ENCODE measurements at regions not wholly inside any gene's neighbourhood (a gene's known extent, or its start where the extent isn't known, plus 50 kb on each side); places are given as distances from the start of the nearest gene placed in this dataset.

- H3K27me3 ChIP-seq (ENCODE audit: insufficient read depth, low read length, poor library complexity): no peaks in the 10 kb centered on the region
- H2BK5ac ChIP-seq (ENCODE audit: low read length): no peak overlapping the region
- H3K4me2 ChIP-seq (ENCODE audit: low read length): no peak overlapping the region
- DNase-seq: no peak
- no CpG with 5 or more reads among the region's 3 CpGs for WGBS (ENCODE audit: extremely low coverage, insufficient coverage, low lambda C conversion rate)
- no peak overlapping the region for H4K8ac ChIP-seq (ENCODE audit: low read depth, low read length)
- no peak overlapping the region for H3K18ac ChIP-seq (ENCODE audit: low read length)
- H4K5ac ChIP-seq (ENCODE audit: low read length): no peak overlapping the region
- no peak overlapping the region for H3K27ac ChIP-seq (ENCODE audit: low read depth, low read length)
- H3K9ac ChIP-seq (ENCODE audit: low read length): no peak overlapping the region
- H3K56ac ChIP-seq (ENCODE audit: low read length): no peak overlapping the region
- H2AK5ac ChIP-seq (ENCODE audit: low read length): no peak overlapping the region
- no peaks in the 10 kb centered on the region for H3K79me1 ChIP-seq (ENCODE audit: low read length)
- H2BK15ac ChIP-seq (replicated peaks; ENCODE audit: low read depth): no peak overlapping the region
- H3K4me3 ChIP-seq (ENCODE audit: low read length): no peak overlapping the region
- H3K23ac ChIP-seq (ENCODE audit: low read length): no peak overlapping the region
- H3K79me2 ChIP-seq (ENCODE audit: control insufficient read depth, insufficient read depth, low read length): no peaks in the 10 kb centered on the region
- no peaks in the 10 kb centered on the region for H3K4me1 ChIP-seq (ENCODE audit: control insufficient read depth, low read depth, low read length)
- H2BK120ac ChIP-seq (ENCODE audit: low read depth, low read length): no peak overlapping the region
- H3K36me3 ChIP-seq (ENCODE audit: control insufficient read depth, insufficient read depth, low read length): no peaks in the 10 kb centered on the region
- H3K4ac ChIP-seq (ENCODE audit: low read depth, low read length): no peak overlapping the region
Observed at GRCh38 chr10:36030516-36030915, 388.4 kb upstream of the FZD8 start.

GRCh38 chr10:36026656-36027390 is 384.7 kb upstream of the FZD8 start:
- H2BK15ac ChIP-seq (replicated peaks; ENCODE audit: low read depth): no peak overlapping the region
- H3K4me2 ChIP-seq (ENCODE audit: low read length): no peak overlapping the region
- no peak overlapping the region for H4K5ac ChIP-seq (ENCODE audit: low read length)
- H3K4ac ChIP-seq (ENCODE audit: low read depth, low read length): no peak overlapping the region
- WGBS (ENCODE audit: extremely low coverage, insufficient coverage, low lambda C conversion rate): no CpG with 5 or more reads among the region's 6 CpGs
- H3K27ac ChIP-seq (ENCODE audit: low read depth, low read length): no peak overlapping the region
- H3K23ac ChIP-seq (ENCODE audit: low read length): no peak overlapping the region
- no peak overlapping the region for H3K56ac ChIP-seq (ENCODE audit: low read length)
- DNase-seq: peak; percentile 52
- no peak overlapping the region for H4K8ac ChIP-seq (ENCODE audit: low read depth, low read length)
- H3K79me2 ChIP-seq (ENCODE audit: control insufficient read depth, insufficient read depth, low read length): no peaks in the 10 kb centered on the region
- H3K36me3 ChIP-seq (ENCODE audit: control insufficient read depth, insufficient read depth, low read length): no peaks in the 10 kb centered on the region
- no peaks in the 10 kb centered on the region for H3K4me1 ChIP-seq (ENCODE audit: control insufficient read depth, low read depth, low read length)
- no peaks in the 10 kb centered on the region for H3K79me1 ChIP-seq (ENCODE audit: low read length)
- H2BK120ac ChIP-seq (ENCODE audit: low read depth, low read length): no peak overlapping the region
- H3K18ac ChIP-seq (ENCODE audit: low read length): no peak overlapping the region
- H2AK5ac ChIP-seq (ENCODE audit: low read length): no peak overlapping the region
- no peak overlapping the region for H3K4me3 ChIP-seq (ENCODE audit: low read length)
- H2BK5ac ChIP-seq (ENCODE audit: low read length): no peak overlapping the region
- no peak overlapping the region for H3K9ac ChIP-seq (ENCODE audit: low read length)
- H3K27me3 ChIP-seq (ENCODE audit: insufficient read depth, low read length, poor library complexity): no peaks in the 10 kb centered on the region

- Histone ChIP-seq H3K27me3 (ENCODE audit: insufficient read depth, low read length, poor library complexity) (no peaks in the 10 kb centered on the region), H4K5ac (ENCODE audit: low read length) (no peak overlapping the region), H2BK15ac (replicated peaks; ENCODE audit: low read depth) (no peak overlapping the region), H4K8ac (ENCODE audit: low read depth, low read length) (no peak overlapping the region), H3K4me3 (ENCODE audit: low read length) (no peak overlapping the region), H3K18ac (ENCODE audit: low read length) (no peak overlapping the region), H2BK5ac (ENCODE audit: low read length) (no peak overlapping the region), H3K4ac (ENCODE audit: low read depth, low read length) (no peak overlapping the region), H3K79me1 (ENCODE audit: low read length) (no peaks in the 10 kb centered on the region), H3K23ac (ENCODE audit: low read length) (no peak overlapping the region), H3K4me1 (ENCODE audit: control insufficient read depth, low read depth, low read length) (no peaks in the 10 kb centered on the region), H3K56ac (ENCODE audit: low read length) (no peak overlapping the region), H2AK5ac (ENCODE audit: low read length) (no peak overlapping the region), H3K9ac (ENCODE audit: low read length) (no peak overlapping the region), H2BK120ac (ENCODE audit: low read depth, low read length) (no peak overlapping the region), H3K27ac (ENCODE audit: low read depth, low read length) (no peak overlapping the region), H3K79me2 (ENCODE audit: control insufficient read depth, insufficient read depth, low read length) (no peaks in the 10 kb centered on the region), H3K36me3 (ENCODE audit: control insufficient read depth, insufficient read depth, low read length) (no peaks in the 10 kb centered on the region), H3K4me2 (ENCODE audit: low read length) (no peak overlapping the region)
- WGBS (ENCODE audit: extremely low coverage, insufficient coverage, low lambda C conversion rate): no CpG with 5 or more reads among the region's 6 CpGs
- DNase-seq: no peak
Observed at GRCh38 chr10:36026081-36026480, 384.0 kb upstream of the FZD8 start.

DNA sequence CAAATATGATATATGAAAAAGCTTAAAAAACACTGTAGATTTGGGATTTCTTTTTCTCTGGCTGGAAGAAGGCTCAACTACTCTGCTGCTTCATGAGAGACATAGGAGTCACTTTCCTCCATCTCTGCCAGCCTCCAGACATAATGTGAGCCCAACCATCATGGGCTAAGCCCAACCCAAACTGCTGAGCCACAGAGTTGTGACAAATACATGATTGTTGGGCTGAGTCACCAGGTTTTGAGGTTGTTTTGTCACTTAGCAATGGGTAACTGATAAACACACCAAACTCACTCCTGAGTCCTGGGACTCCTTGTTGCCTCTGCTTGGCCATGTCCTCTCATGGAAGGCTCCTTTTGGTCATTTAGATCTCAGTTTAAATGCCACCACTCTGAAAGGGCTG is 381.8 kb upstream of the FZD8 start:
- Histone ChIP-seq H3K23ac (ENCODE audit: low read length) (no peak overlapping the region), H3K79me1 (ENCODE audit: low read length) (no peaks in the 10 kb centered on the region), H3K4me2 (ENCODE audit: low read length) (no peak overlapping the region), H3K4me3 (ENCODE audit: low read length) (no peak overlapping the region), H2BK15ac (replicated peaks; ENCODE audit: low read depth) (no peak overlapping the region), H3K4me1 (ENCODE audit: control insufficient read depth, low read depth, low read length) (no peaks in the 10 kb centered on the region), H3K79me2 (ENCODE audit: control insufficient read depth, insufficient read depth, low read length) (no peaks in the 10 kb centered on the region), H3K9ac (ENCODE audit: low read length) (no peak overlapping the region), H2BK5ac (ENCODE audit: low read length) (no peak overlapping the region), H2AK5ac (ENCODE audit: low read length) (no peak overlapping the region), H4K8ac (ENCODE audit: low read depth, low read length) (no peak overlapping the region), H3K36me3 (ENCODE audit: control insufficient read depth, insufficient read depth, low read length) (no peaks in the 10 kb centered on the region), H3K18ac (ENCODE audit: low read length) (no peak overlapping the region), H3K4ac (ENCODE audit: low read depth, low read length) (no peak overlapping the region), H3K27me3 (ENCODE audit: insufficient read depth, low read length, poor library complexity) (no peaks in the 10 kb centered on the region), H4K5ac (ENCODE audit: low read length) (no peak overlapping the region), H3K27ac (ENCODE audit: low read depth, low read length) (no peak overlapping the region), H2BK120ac (ENCODE audit: low read depth, low read length) (no peak overlapping the region), H3K56ac (ENCODE audit: low read length) (no peak overlapping the region)
- DNase-seq: peak; percentile 97

- Histone ChIP-seq H3K79me2 (ENCODE audit: control insufficient read depth, insufficient read depth, low read length) (no peaks in the 10 kb centered on the region), H3K56ac (ENCODE audit: low read length) (no peak overlapping the region), H3K27ac (ENCODE audit: low read depth, low read length) (no peak overlapping the region), H3K27me3 (ENCODE audit: insufficient read depth, low read length, poor library complexity) (no peaks in the 10 kb centered on the region), H4K8ac (ENCODE audit: low read depth, low read length) (no peak overlapping the region), H3K18ac (ENCODE audit: low read length) (no peak overlapping the region), H2AK5ac (ENCODE audit: low read length) (no peak overlapping the region), H2BK120ac (ENCODE audit: low read depth, low read length) (no peak overlapping the region), H3K9ac (ENCODE audit: low read length) (no peak overlapping the region), H3K4me2 (ENCODE audit: low read length) (no peak overlapping the region), H3K4ac (ENCODE audit: low read depth, low read length) (no peak overlapping the region), H3K36me3 (ENCODE audit: control insufficient read depth, insufficient read depth, low read length) (no peaks in the 10 kb centered on the region), H4K5ac (ENCODE audit: low read length) (no peak overlapping the region), H3K23ac (ENCODE audit: low read length) (no peak overlapping the region), H2BK15ac (replicated peaks; ENCODE audit: low read depth) (no peak overlapping the region), H3K79me1 (ENCODE audit: low read length) (no peaks in the 10 kb centered on the region), H3K4me3 (ENCODE audit: low read length) (no peak overlapping the region), H2BK5ac (ENCODE audit: low read length) (no peak overlapping the region), H3K4me1 (ENCODE audit: control insufficient read depth, low read depth, low read length) (no peaks in the 10 kb centered on the region)
- peak; percentile 57 for DNase-seq
- no CpG with 5 or more reads among the region's 1 CpG for WGBS (ENCODE audit: extremely low coverage, insufficient coverage, low lambda C conversion rate)
Observed at GRCh38 chr10:36021096-36021495, 379.0 kb upstream of the FZD8 start.

DNA sequence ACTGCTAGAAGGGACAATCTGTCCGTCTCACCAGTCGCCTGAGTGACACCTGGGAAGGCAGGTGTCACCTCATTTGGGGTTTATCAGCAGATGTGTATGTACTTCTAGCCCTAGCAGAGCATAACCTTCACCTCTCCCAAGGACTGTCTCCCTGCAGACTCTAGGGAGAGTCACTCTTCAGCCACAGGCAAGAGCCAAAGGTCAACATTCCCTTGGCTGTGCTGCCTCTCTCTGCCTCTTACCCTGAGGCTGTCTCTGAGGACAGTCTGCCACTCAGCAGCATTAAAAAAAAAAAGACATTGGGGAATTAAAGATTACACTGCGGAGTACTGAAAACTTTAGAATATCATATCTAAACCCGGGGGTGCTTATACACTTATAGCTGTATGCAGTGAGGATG is 377.7 kb upstream of the FZD8 start:
- Histone ChIP-seq H3K27me3 (ENCODE audit: insufficient read depth, low read length, poor library complexity) (no peaks in the 10 kb centered on the region), H3K36me3 (ENCODE audit: control insufficient read depth, insufficient read depth, low read length) (no peaks in the 10 kb centered on the region), H2AK5ac (ENCODE audit: low read length) (no peak overlapping the region), H3K4me1 (ENCODE audit: control insufficient read depth, low read depth, low read length) (no peaks in the 10 kb centered on the region), H3K79me2 (ENCODE audit: control insufficient read depth, insufficient read depth, low read length) (no peaks in the 10 kb centered on the region), H3K23ac (ENCODE audit: low read length) (no peak overlapping the region), H2BK15ac (replicated peaks; ENCODE audit: low read depth) (no peak overlapping the region), H4K8ac (ENCODE audit: low read depth, low read length) (no peak overlapping the region), H3K4me2 (ENCODE audit: low read length) (no peak overlapping the region), H3K27ac (ENCODE audit: low read depth, low read length) (no peak overlapping the region), H3K79me1 (ENCODE audit: low read length) (no peaks in the 10 kb centered on the region), H3K18ac (ENCODE audit: low read length) (no peak overlapping the region), H3K9ac (ENCODE audit: low read length) (no peak overlapping the region), H3K4ac (ENCODE audit: low read depth, low read length) (no peak overlapping the region), H3K4me3 (ENCODE audit: low read length) (no peak overlapping the region), H2BK5ac (ENCODE audit: low read length) (no peak overlapping the region), H2BK120ac (ENCODE audit: low read depth, low read length) (no peak overlapping the region), H4K5ac (ENCODE audit: low read length) (no peak overlapping the region), H3K56ac (ENCODE audit: low read length) (no peak overlapping the region)
- WGBS (ENCODE audit: extremely low coverage, insufficient coverage, low lambda C conversion rate): no CpG with 5 or more reads among the region's 4 CpGs
- DNase-seq: no peak
